ENCODE measurements at regions not wholly inside any gene's neighbourhood (a gene's known extent, or its start where the extent isn't known, plus 50 kb on each side); places are given as distances from the start of the nearest gene placed in this dataset.

GRCh38 chr16:86941731-86942130 is 363.4 kb downstream of the FOXL1 start:
- Histone ChIP-seq H3K4me1 (peaks cover 0 to 23% (median 8%) of the 10 kb centered on the region in 4 donors), H3K4me3 (no peak overlapping the region), H3K27ac (peak overlapping the region; percentile 33 to 63), H3K9me3 (no peaks in the 10 kb centered on the region), H3K27me3 (no peaks in the 10 kb centered on the region), H3K36me3 (no peaks in the 10 kb centered on the region)
- intact Hi-C loops (cut with DNase I; ENCODE audit: low total_unique reads), result no loop called here
- TF ChIP-seq CTCF (IDR thresholded peaks at IDR 0.05), result no peak
- no peak for DNase-seq

- intact Hi-C loops (cut with DNase I; ENCODE audit: low total_unique reads), result no loop called here
- H3K27ac ChIP-seq, result peak overlapping the region; percentile 33 to 63
- TF ChIP-seq CTCF (IDR thresholded peaks at IDR 0.05), result no peak
- no peak for DNase-seq
- H3K27me3 ChIP-seq, result no peaks in the 10 kb centered on the region
- peaks cover 0 to 28% (median 10%) of the 10 kb centered on the region in 4 donors for H3K4me1 ChIP-seq
- no peak overlapping the region for H3K4me3 ChIP-seq
- no peaks in the 10 kb centered on the region for H3K36me3 ChIP-seq
- H3K9me3 ChIP-seq, result no peaks in the 10 kb centered on the region
Measured at GRCh38 chr16:86942151-86943051, 364.1 kb downstream of the FOXL1 start.

- Histone ChIP-seq H3K36me3 (no peaks in the 10 kb centered on the region), H3K4me3 (no peak overlapping the region), H3K27me3 (no peaks in the 10 kb centered on the region), H3K9me3 (no peaks in the 10 kb centered on the region), H3K27ac (no peak overlapping the region), H3K4me1 (peaks cover 0 to 28% (median 10%) of the 10 kb centered on the region in 4 donors)
- no peak for DNase-seq
- TF ChIP-seq CTCF (IDR thresholded peaks at IDR 0.05), result no peak
- intact Hi-C loops (cut with DNase I; ENCODE audit: low total_unique reads), result no loop called here
Measured at GRCh38 chr16:86945166-86945900, 367.0 kb downstream of the FOXL1 start.

GRCh38 chr16:86946396-86946795 is 368.0 kb downstream of the FOXL1 start:
- Histone ChIP-seq H3K36me3 (no peaks in the 10 kb centered on the region), H3K27ac (no peak overlapping the region), H3K4me3 (no peak overlapping the region), H3K9me3 (no peaks in the 10 kb centered on the region), H3K27me3 (no peaks in the 10 kb centered on the region), H3K4me1 (peaks cover 0 to 32% (median 10%) of the 10 kb centered on the region in 4 donors)
- intact Hi-C loops (cut with DNase I; ENCODE audit: low total_unique reads), result no loop called here
- TF ChIP-seq CTCF (IDR thresholded peaks at IDR 0.05), result no peak
- no peak for DNase-seq

- Histone ChIP-seq H3K9me3 (no peaks in the 10 kb centered on the region), H3K4me3 (no peak overlapping the region), H3K27ac (no peak overlapping the region), H3K4me1 (peaks cover 0 to 33% (median 8%) of the 10 kb centered on the region in 4 donors), H3K36me3 (no peaks in the 10 kb centered on the region), H3K27me3 (no peaks in the 10 kb centered on the region)
- no peak for DNase-seq
- intact Hi-C loops (cut with DNase I; ENCODE audit: low total_unique reads), result no loop called here
- no peak for TF ChIP-seq CTCF (IDR thresholded peaks at IDR 0.05)
Measured at GRCh38 chr16:86946981-86947380, 368.6 kb downstream of the FOXL1 start.
